Colonic mucosa (tissue), 4 donors: ENCODE measurements at regions not wholly inside any gene's neighbourhood (a gene's known extent, or its start where the extent isn't known, plus 50 kb on each side); places are given as distances from the start of the nearest gene placed in this dataset.

Experiments used
- DNase-seq: peaks from one replicate; pipeline ENCODE4 v3.0.0-alpha.2; 2020
- H3K27ac ChIP-seq: fragments of 200-600 bp; one replicate; pipeline ENCODE4 v1.8.0; 2021
- H3K27me3 ChIP-seq: fragments of 200-600 bp; one replicate; pipeline ENCODE4 v1.8.0; 2021
- H3K36me3 ChIP-seq: fragments of 200-600 bp; one replicate; pipeline ENCODE4 v1.8.0; 2021
- H3K4me1 ChIP-seq: fragments of 200-600 bp; one replicate; pipeline ENCODE4 v1.8.0; 2021; ENCODE audit warnings: mild to moderate bottlenecking
- H3K4me3 ChIP-seq: fragments of 200-600 bp; one replicate; pipeline ENCODE4 v1.8.0; 2021
- H3K9ac ChIP-seq, 2 donors: one replicate each; pipeline ENCODE4 v1.7.0; 2013; ENCODE audit warnings: control low read depth in 2 of 2, low read depth in 2 of 2, low read length in 2 of 2
- H3K9me3 ChIP-seq: fragments of 200-600 bp; one replicate; pipeline ENCODE4 v1.8.0; 2021
- intact Hi-C: fragments of 100-400 bp; cut with DNase I; formaldehyde crosslinking; loops from one replicate; pipeline ENCODE4 v1.14.1; 2022
- TF ChIP-seq, protein P1 (sequence below): fragments of 200-600 bp; IDR thresholded peaks from one replicate; pipeline ENCODE4 v1.8.0; 2022; ENCODE audit warnings: antibody characterized with exemption, mild to moderate bottlenecking
- donor health status: healthy.
- donor health status: DM: no; HTN: no; CAD: no.
- donor health status: DM: no; HTN: no; CAD: no.

DNA sequence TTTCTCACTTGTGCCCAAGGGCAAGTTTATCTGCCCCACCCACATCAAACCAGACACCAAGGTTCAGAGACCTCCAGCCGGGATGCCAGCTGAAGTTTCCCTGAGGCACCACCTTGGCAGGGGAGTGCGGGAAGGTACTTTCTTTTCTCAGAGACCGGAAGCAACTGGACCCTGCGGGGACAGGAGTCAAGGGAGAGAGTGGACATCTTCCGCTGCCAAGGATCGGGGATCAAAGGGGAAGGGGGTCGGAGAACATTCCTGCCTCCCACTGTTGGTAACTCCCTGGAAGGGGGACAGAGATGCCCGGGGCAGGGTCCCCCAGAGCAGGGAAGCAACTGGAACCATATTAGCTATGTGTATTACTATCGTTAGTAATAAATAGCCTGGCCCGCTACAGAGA, 161.8 kb downstream of the DICER1 start:
- no peaks in the 10 kb centered on the region for H3K9me3 ChIP-seq
- H3K27me3 ChIP-seq = no peaks in the 10 kb centered on the region
- H3K9ac ChIP-seq = no peak overlapping the region
- no peak overlapping the region for H3K27ac ChIP-seq
- H3K4me3 ChIP-seq = no peak overlapping the region
- no peak for DNase-seq
- intact Hi-C loops = no loop called here
- TF ChIP-seq, protein P1, sequence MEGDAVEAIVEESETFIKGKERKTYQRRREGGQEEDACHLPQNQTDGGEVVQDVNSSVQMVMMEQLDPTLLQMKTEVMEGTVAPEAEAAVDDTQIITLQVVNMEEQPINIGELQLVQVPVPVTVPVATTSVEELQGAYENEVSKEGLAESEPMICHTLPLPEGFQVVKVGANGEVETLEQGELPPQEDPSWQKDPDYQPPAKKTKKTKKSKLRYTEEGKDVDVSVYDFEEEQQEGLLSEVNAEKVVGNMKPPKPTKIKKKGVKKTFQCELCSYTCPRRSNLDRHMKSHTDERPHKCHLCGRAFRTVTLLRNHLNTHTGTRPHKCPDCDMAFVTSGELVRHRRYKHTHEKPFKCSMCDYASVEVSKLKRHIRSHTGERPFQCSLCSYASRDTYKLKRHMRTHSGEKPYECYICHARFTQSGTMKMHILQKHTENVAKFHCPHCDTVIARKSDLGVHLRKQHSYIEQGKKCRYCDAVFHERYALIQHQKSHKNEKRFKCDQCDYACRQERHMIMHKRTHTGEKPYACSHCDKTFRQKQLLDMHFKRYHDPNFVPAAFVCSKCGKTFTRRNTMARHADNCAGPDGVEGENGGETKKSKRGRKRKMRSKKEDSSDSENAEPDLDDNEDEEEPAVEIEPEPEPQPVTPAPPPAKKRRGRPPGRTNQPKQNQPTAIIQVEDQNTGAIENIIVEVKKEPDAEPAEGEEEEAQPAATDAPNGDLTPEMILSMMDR = no peak
- H3K4me1 ChIP-seq = no peaks in the 10 kb centered on the region
- no peaks in the 10 kb centered on the region for H3K36me3 ChIP-seq

DNA sequence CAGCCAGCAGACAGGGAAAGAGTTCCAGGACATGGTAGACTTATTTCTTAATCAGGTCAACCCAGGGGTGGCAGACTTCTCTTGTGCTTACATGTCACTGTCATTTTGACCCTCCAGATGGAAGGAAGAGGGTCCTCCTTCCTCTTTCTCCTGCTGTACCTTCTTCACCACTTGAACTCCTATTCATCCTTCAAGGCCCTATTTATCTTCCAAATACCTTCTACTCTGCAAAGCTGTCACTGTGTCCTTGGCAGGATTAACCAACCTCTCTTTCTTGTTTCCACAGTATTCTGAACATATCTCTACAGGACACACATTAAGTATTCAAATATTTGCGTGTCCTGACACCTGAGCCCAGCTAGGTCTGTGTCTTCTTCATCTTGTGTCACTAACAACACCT, 163.1 kb downstream of the DICER1 start:
- H3K4me1 ChIP-seq = no peaks in the 10 kb centered on the region
- no peaks in the 10 kb centered on the region for H3K9me3 ChIP-seq

DNA sequence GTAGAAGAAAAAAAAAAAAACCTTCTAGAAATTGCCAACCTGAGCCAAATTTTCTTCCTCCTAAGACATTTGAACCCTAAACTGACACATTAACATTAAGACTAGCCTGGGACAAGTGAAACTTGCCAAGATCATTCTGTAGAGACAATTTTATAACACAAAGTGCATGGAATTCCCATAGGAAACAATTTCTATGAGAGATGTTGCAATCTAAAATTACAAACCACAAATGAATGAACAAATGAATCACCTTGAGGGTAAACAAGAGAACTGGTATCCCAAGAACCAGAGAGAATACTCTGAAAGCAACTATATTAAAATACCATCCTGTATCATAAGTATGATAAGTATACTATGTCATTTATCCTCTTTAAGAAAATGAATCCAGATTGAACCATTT, 165.3 kb downstream of the DICER1 start:
- no peak overlapping the region for H3K9ac ChIP-seq

More for the DNA sequence above, 163.1 kb downstream of the DICER1 start:
- Histone ChIP-seq H3K4me3 (no peak overlapping the region), H3K36me3 (no peaks in the 10 kb centered on the region), H3K27me3 (no peaks in the 10 kb centered on the region), H3K9ac (no peak overlapping the region), H3K27ac (no peak overlapping the region)
- intact Hi-C loops = no loop called here
- TF ChIP-seq, protein P1 = no peak
- no peak for DNase-seq

DNA sequence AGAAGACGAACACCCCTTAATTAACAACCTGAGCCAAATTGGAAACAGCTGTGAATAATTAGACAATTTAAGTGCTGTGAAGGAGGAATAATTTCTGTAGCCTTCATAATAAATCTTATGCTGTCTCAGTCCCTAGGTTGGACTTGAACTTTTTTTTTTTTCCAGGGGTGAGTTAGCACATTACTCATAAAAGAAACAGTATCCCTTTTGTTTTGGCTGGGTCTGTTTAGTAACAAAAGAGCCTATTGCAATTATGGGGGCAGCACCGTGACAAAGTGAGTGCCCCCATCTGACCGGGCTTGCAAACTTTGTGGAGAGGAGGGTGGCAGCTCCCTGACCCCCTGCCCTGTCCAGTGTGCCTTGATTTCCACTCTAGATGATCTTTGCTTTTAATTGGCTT, 167.4 kb downstream of the DICER1 start:
- no peak for DNase-seq
- Histone ChIP-seq H3K4me1 (no peaks in the 10 kb centered on the region), H3K27me3 (no peaks in the 10 kb centered on the region), H3K9ac (no peak overlapping the region), H3K36me3 (no peaks in the 10 kb centered on the region), H3K27ac (no peak overlapping the region), H3K9me3 (no peaks in the 10 kb centered on the region), H3K4me3 (no peak overlapping the region)
- intact Hi-C loops = no loop called here
- TF ChIP-seq, protein P1 = no peak

More for the DNA sequence above, 165.3 kb downstream of the DICER1 start:
- Histone ChIP-seq H3K4me1 (no peaks in the 10 kb centered on the region), H3K27ac (no peak overlapping the region), H3K36me3 (no peaks in the 10 kb centered on the region), H3K4me3 (no peak overlapping the region), H3K27me3 (no peaks in the 10 kb centered on the region), H3K9me3 (no peaks in the 10 kb centered on the region)
- DNase-seq = no peak
- TF ChIP-seq, protein P1 = no peak
- intact Hi-C loops = no loop called here

DNA sequence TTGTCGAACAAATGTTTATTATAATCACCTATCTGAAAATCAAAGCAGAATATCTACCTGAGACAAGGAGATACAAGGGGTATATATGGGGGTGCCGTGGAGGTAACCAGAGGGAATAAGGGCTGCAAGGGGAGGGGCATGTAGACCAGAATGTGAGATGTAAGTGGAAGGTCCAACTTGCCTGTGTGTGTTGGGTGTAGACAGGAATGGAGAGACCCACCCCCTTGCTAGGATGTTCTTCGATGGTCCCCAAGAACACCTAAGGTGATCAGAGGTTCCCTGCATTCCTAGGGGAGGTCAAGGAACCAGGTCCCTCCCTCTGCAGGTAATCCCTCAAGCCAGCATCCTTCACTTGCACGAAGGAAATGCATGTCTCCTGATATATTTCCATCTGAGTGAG, 167.9 kb downstream of the DICER1 start:
- no peak overlapping the region for H3K4me3 ChIP-seq
- intact Hi-C loops = no loop called here
- H3K4me1 ChIP-seq = no peaks in the 10 kb centered on the region
- no peaks in the 10 kb centered on the region for H3K27me3 ChIP-seq
- H3K9ac ChIP-seq = no peak overlapping the region
- DNase-seq = no peak
- no peaks in the 10 kb centered on the region for H3K9me3 ChIP-seq
- H3K36me3 ChIP-seq = no peaks in the 10 kb centered on the region
- TF ChIP-seq, protein P1 = no peak
- H3K27ac ChIP-seq = no peak overlapping the region

DNA sequence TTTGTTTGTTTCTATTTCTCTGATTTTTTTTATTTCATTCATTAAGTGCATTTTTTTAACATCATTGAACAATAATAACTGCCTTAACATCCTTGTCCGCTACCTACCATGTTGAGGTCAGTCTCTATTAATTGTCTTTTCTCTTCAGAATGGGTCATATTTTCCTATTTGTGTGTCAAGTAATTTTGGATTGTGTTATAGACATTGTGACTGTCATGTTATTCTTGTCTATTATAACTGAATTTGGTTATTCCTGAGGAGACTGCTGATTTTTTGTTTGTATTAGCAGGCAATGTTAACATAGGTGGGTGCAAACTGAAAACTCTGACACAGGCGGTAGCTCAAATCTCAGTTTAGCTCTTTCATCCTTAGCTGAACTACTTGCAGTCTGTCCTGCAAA, 169.9 kb downstream of the DICER1 start:
- no peak overlapping the region for H3K4me3 ChIP-seq
- H3K9me3 ChIP-seq = no peaks in the 10 kb centered on the region
- no peaks in the 10 kb centered on the region for H3K4me1 ChIP-seq
- H3K27me3 ChIP-seq = no peaks in the 10 kb centered on the region
- TF ChIP-seq, protein P1 = no peak
- H3K9ac ChIP-seq = no peak overlapping the region
- no peak for DNase-seq
- intact Hi-C loops = no loop called here
- no peaks in the 10 kb centered on the region for H3K36me3 ChIP-seq
- no peak overlapping the region for H3K27ac ChIP-seq
